Thoracic aorta (tissue), 2 donors: ENCODE measurements at regions not wholly inside any gene's neighbourhood (a gene's known extent, or its start where the extent isn't known, plus 50 kb on each side); places are given as distances from the start of the nearest gene placed in this dataset.

Experiments
- ATAC-seq: fragments of 150-250 bp; one replicate; pipeline ENCODE4 v1.8.0; 2017; ENCODE audit warnings: low read depth; ENCODE audit not compliant: insufficient number of reproducible peaks, low FRiP score
- DNase-seq: peaks from one replicate; pipeline ENCODE4 v3.0.0-alpha.2; 2020; ENCODE audit warnings: low spot score
- H3K27ac ChIP-seq, 2 donors: fragments of 200-600 bp; sonication (generic); 1 replicate in 1 of 2; 2 replicates in 1 of 2; pipeline ENCODE4 v1.5.1; 2016; ENCODE audit warnings: mild to moderate bottlenecking in 2 of 2, moderate library complexity in 2 of 2
- H3K27me3 ChIP-seq: fragments of 200-600 bp; sonication (generic); replicated peaks from 2 replicates; pipeline ENCODE4 v1.6.0; 2016; ENCODE audit warnings: mild to moderate bottlenecking; ENCODE audit not compliant: insufficient read depth
- H3K36me3 ChIP-seq: fragments of 200-600 bp; sonication (generic); one replicate; pipeline ENCODE4 v1.5.1; 2016
- H3K4me1 ChIP-seq, 2 donors: fragments of 200-600 bp; sonication (generic); 1 replicate in 1 of 2; 2 replicates in 1 of 2; pipeline versions ENCODE4 v1.5.1 to v1.6.0; 2016; ENCODE audit warnings: low read depth in 2 of 2, mild to moderate bottlenecking in 1 of 2; ENCODE audit not compliant: control insufficient read depth in 1 of 2
- H3K4me3 ChIP-seq: fragments of 200-600 bp; sonication (generic); 2 replicates; pipeline ENCODE4 v1.5.1; 2016; ENCODE audit warnings: mild to moderate bottlenecking
- H3K9me3 ChIP-seq: fragments of 200-600 bp; sonication (generic); 2 replicates; pipeline ENCODE4 v1.5.1; 2016
- TF ChIP-seq, protein P1 (sequence below): fragments of 200-600 bp; sonication (generic); IDR thresholded peaks from one replicate; pipeline ENCODE4 v1.5.1; 2019; ENCODE audit warnings: antibody characterized with exemption

DNA sequence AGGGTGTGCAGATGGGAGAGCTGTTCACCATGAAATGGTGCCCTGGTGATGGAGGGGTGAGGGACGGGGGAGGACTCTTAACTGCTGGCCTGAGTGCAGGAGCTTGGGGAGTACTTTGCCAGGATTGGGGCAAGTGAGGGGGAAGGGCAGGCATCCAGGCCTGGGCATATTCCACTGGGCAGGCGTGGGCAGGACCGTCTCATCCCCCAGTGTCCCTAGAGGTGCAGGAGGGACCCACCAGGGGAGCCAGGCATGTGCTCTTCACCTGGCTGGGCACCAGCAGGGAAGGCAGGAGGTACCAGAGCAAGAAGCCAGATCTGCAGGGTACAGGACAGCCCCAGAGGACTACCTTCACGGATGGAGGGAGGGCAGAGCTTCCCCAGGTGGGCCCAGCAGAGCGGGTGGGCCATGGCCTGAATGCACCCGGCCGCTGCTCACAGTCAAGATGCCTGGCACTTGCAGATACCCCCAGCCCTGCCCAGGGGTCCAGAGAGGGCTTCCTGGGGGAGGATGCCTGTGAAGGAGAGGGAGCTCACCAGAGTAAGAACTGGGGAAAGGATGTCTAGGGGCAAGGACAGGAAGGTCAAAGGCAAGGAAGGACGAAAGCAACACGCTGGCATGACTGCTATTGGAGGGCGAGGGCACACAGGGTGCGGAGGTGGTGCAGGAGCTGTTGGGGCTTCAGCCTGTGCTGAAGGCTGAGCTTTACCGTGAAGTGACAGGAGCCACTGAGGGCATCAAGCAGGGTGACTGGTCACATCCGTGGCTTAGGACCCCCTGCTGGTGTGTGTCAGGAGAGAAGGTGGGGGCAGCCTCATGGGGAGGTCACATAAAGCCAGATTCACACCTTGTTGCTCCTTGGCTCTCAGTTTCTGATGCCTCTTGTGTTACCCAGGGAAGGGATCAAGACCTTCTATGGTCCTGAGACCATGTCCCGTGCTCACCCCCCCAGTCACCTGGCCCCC, 68.2 kb upstream of the NKX1-1 start:
- H3K27me3 ChIP-seq: no peaks in the 10 kb centered on the region
- TF ChIP-seq, protein P1, sequence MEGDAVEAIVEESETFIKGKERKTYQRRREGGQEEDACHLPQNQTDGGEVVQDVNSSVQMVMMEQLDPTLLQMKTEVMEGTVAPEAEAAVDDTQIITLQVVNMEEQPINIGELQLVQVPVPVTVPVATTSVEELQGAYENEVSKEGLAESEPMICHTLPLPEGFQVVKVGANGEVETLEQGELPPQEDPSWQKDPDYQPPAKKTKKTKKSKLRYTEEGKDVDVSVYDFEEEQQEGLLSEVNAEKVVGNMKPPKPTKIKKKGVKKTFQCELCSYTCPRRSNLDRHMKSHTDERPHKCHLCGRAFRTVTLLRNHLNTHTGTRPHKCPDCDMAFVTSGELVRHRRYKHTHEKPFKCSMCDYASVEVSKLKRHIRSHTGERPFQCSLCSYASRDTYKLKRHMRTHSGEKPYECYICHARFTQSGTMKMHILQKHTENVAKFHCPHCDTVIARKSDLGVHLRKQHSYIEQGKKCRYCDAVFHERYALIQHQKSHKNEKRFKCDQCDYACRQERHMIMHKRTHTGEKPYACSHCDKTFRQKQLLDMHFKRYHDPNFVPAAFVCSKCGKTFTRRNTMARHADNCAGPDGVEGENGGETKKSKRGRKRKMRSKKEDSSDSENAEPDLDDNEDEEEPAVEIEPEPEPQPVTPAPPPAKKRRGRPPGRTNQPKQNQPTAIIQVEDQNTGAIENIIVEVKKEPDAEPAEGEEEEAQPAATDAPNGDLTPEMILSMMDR: no peak
- H3K36me3 ChIP-seq: no peaks in the 10 kb centered on the region
- ATAC-seq: no peak
- no peak overlapping the region for H3K27ac ChIP-seq
- DNase-seq: no peak
- H3K4me3 ChIP-seq: no peak overlapping the region
- no peaks in the 10 kb centered on the region for H3K4me1 ChIP-seq
- H3K9me3 ChIP-seq: no peaks in the 10 kb centered on the region

DNA sequence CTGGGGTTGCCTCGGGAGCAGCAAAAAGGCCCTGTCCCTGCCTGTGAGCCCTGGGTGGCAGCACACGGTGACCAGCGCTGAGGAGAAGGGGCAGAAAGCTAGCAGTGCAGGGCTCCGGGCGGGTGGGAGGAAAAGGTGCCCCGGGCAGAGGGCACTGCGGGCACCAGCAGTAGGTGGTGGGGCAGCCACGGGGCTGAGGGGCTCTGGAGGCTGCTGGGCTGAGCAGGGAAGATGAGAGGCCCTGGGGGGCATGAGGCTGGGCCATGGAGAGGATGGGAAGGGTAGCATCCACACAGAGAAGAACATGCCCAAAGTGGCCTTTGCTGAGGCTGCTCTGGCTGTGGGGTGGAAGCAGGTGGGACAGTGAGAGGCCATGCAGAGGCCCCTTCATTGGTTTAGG, 67.5 kb upstream of the NKX1-1 start:
- Histone ChIP-seq H3K27me3 (no peaks in the 10 kb centered on the region), H3K4me3 (no peak overlapping the region), H3K27ac (no peak overlapping the region), H3K9me3 (no peaks in the 10 kb centered on the region), H3K36me3 (no peaks in the 10 kb centered on the region), H3K4me1 (no peaks in the 10 kb centered on the region)
- no peak for ATAC-seq
- DNase-seq: no peak
- TF ChIP-seq, protein P1: no peak

DNA sequence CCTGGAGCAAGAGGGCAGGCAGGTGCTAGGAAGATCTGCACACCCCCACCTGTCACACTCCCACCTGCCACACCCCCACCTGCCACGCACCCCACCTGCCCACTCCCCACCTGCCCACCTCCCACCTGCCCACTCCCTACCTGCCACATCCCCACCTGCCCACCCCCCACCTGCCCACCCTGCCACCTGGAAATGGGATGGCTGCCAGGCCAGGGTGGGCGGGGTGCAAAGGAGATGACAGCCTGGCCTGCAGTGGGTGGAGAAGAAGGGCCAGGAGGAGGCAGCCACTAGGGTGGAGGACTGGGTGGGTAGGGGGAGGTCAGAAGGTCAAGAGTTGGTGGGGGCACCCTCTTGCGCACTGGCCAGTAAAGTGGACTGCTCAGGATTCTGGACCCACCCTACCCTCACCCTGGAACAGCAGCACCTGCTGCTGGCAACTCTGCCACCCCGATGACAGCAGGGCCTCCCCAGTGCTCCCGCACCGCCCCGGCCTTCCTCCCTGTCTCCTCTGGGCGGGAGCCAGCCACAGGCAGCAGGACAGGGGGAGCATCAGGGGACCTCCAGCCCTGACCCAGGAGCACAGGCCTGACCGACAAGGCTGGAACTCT, 66.8 kb upstream of the NKX1-1 start:
- Histone ChIP-seq H3K36me3 (no peaks in the 10 kb centered on the region), H3K27ac (no peak overlapping the region), H3K4me3 (no peak overlapping the region), H3K27me3 (no peaks in the 10 kb centered on the region), H3K4me1 (no peaks in the 10 kb centered on the region), H3K9me3 (no peaks in the 10 kb centered on the region)
- TF ChIP-seq, protein P1: no peak
- DNase-seq (no peak), ATAC-seq (no peak)

DNA sequence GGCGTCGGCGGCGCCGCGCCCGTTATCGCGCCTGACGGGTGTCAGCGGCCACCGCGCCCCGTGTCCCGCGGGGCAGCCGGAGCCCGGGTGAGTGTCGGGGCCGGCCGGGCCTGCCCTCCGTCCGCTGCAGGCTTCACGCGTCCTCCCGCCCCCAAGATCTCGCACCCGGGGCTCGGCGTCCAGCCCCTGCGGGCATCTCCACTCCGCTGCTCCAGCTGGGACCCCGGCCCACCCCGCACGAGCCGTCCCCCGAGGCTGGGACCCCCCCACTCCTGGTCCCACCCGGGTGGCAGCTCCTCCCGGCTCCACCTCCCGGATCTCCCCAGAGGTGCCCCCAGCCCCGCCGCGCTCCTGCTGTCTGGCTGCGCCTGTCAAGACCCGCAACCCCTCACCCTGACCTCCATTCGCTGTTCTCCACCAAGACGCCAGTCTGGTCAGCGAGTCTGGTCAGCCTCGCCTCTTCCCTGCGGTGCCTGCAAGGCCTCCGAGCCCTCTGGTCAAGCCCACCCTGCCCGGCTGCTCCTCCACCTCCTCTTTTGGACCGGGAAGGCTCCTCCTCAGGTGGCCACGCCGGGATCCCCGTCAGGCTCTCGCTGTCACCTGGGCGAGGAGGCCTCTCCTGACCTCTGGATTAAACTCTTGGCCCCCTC, 66.0 kb upstream of the NKX1-1 start:
- no peaks in the 10 kb centered on the region for H3K27me3 ChIP-seq
- no peaks in the 10 kb centered on the region for H3K4me1 ChIP-seq
- H3K36me3 ChIP-seq: no peaks in the 10 kb centered on the region
- TF ChIP-seq, protein P1: no peak
- H3K4me3 ChIP-seq: no peak overlapping the region
- H3K27ac ChIP-seq: no peak overlapping the region
- DNase-seq: no peak
- no peaks in the 10 kb centered on the region for H3K9me3 ChIP-seq
- no peak for ATAC-seq
